ENCODE measurements at regions not wholly inside any gene's neighbourhood (a gene's known extent, or its start where the extent isn't known, plus 50 kb on each side); places are given as distances from the start of the nearest gene placed in this dataset.

- Histone ChIP-seq H3K9ac (no peak overlapping the region), H3K36me3 (ENCODE audit: insufficient read depth) (no peaks in the 10 kb centered on the region), H3K27me3 (ENCODE audit: insufficient read depth, low read depth) (no peaks in the 10 kb centered on the region; the same call in 1 of the 2 replicates), H3K79me2 (ENCODE audit: insufficient read depth, low read depth) (no peaks in the 10 kb centered on the region), H3K4me3 (IDR thresholded peaks at IDR 0.05; ENCODE audit: insufficient read depth, low read depth, low read length) (no peak overlapping the region), H3K4me1 (ENCODE audit: low read depth, poor library complexity, severe bottlenecking) (no peaks in the 10 kb centered on the region), H3K27ac (no peak overlapping the region), H4K20me1 (ENCODE audit: insufficient read depth) (no peaks in the 10 kb centered on the region), H3K4me2 (no peak overlapping the region), H2AFZ (ENCODE audit: low read depth) (no peak overlapping the region)
- TF ChIP-seq, protein P1, sequence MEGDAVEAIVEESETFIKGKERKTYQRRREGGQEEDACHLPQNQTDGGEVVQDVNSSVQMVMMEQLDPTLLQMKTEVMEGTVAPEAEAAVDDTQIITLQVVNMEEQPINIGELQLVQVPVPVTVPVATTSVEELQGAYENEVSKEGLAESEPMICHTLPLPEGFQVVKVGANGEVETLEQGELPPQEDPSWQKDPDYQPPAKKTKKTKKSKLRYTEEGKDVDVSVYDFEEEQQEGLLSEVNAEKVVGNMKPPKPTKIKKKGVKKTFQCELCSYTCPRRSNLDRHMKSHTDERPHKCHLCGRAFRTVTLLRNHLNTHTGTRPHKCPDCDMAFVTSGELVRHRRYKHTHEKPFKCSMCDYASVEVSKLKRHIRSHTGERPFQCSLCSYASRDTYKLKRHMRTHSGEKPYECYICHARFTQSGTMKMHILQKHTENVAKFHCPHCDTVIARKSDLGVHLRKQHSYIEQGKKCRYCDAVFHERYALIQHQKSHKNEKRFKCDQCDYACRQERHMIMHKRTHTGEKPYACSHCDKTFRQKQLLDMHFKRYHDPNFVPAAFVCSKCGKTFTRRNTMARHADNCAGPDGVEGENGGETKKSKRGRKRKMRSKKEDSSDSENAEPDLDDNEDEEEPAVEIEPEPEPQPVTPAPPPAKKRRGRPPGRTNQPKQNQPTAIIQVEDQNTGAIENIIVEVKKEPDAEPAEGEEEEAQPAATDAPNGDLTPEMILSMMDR (conservative IDR thresholded peaks at IDR 0.05; ENCODE audit: low read depth, low read length), result no peak
Observed at GRCh38 chr1:4263699-4264098, 363.6 kb upstream of the C1orf174 start.

DNA sequence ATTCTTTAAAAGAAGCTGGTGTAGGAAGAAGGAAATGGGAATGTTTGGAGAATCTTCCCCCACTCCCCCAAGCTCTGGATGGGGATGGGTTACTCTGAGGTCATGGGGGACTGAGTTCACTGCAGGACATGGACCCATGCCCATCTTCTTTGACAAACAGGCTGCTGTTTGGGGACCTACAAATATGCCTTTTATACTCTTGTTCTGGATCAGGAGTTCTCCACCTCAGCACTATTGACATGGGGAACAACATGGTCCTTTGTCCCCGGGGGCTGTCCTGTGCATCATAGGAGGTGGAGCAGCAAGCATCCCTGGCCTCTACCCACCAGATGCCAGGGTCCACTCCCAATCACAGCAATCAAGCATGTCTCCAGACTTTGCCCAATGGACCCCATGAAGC is 365.8 kb upstream of the C1orf174 start:
- Histone ChIP-seq H2AFZ (ENCODE audit: low read depth) (no peak overlapping the region), H4K20me1 (ENCODE audit: insufficient read depth) (no peaks in the 10 kb centered on the region), H3K79me2 (ENCODE audit: insufficient read depth, low read depth) (no peaks in the 10 kb centered on the region), H3K27me3 (ENCODE audit: insufficient read depth, low read depth) (no peaks in the 10 kb centered on the region; the same call in 1 of the 2 replicates), H3K4me3 (IDR thresholded peaks at IDR 0.05; ENCODE audit: insufficient read depth, low read depth, low read length) (no peak overlapping the region), H3K27ac (no peak overlapping the region), H3K4me1 (ENCODE audit: low read depth, poor library complexity, severe bottlenecking) (no peaks in the 10 kb centered on the region), H3K36me3 (ENCODE audit: insufficient read depth) (no peaks in the 10 kb centered on the region), H3K4me2 (no peak overlapping the region), H3K9ac (no peak overlapping the region)
- TF ChIP-seq, protein P1 (conservative IDR thresholded peaks at IDR 0.05; ENCODE audit: low read depth, low read length), result no peak

- Histone ChIP-seq H3K4me1 (ENCODE audit: low read depth, poor library complexity, severe bottlenecking) (no peaks in the 10 kb centered on the region), H2AFZ (ENCODE audit: low read depth) (no peak overlapping the region), H3K27me3 (ENCODE audit: insufficient read depth, low read depth) (no peaks in the 10 kb centered on the region; the same call in 1 of the 2 replicates), H3K36me3 (ENCODE audit: insufficient read depth) (no peaks in the 10 kb centered on the region), H3K9ac (no peak overlapping the region), H3K27ac (no peak overlapping the region), H3K79me2 (ENCODE audit: insufficient read depth, low read depth) (no peaks in the 10 kb centered on the region), H4K20me1 (ENCODE audit: insufficient read depth) (no peaks in the 10 kb centered on the region), H3K4me3 (IDR thresholded peaks at IDR 0.05; ENCODE audit: insufficient read depth, low read depth, low read length) (no peak overlapping the region), H3K4me2 (no peak overlapping the region)
- TF ChIP-seq, protein P1 (conservative IDR thresholded peaks at IDR 0.05; ENCODE audit: low read depth, low read length), result no peak
Observed at GRCh38 chr1:4267381-4268261, 367.5 kb upstream of the C1orf174 start.

GRCh38 chr1:4268262-4268888 is 368.3 kb upstream of the C1orf174 start:
- Histone ChIP-seq H3K4me2 (no peak overlapping the region), H4K20me1 (ENCODE audit: insufficient read depth) (no peaks in the 10 kb centered on the region), H3K79me2 (ENCODE audit: insufficient read depth, low read depth) (no peaks in the 10 kb centered on the region), H3K4me3 (IDR thresholded peaks at IDR 0.05; ENCODE audit: insufficient read depth, low read depth, low read length) (no peak overlapping the region), H3K4me1 (ENCODE audit: low read depth, poor library complexity, severe bottlenecking) (no peaks in the 10 kb centered on the region), H3K36me3 (ENCODE audit: insufficient read depth) (no peaks in the 10 kb centered on the region), H2AFZ (ENCODE audit: low read depth) (no peak overlapping the region), H3K9ac (no peak overlapping the region), H3K27me3 (ENCODE audit: insufficient read depth, low read depth) (no peaks in the 10 kb centered on the region; the same call in 1 of the 2 replicates), H3K27ac (no peak overlapping the region)
- TF ChIP-seq, protein P1 (conservative IDR thresholded peaks at IDR 0.05; ENCODE audit: low read depth, low read length), result no peak
